SK-N-SH treated with all-trans-retinoic acid at 6 μM for 48 hours (cell line): ENCODE measurements at regions not wholly inside any gene's neighbourhood (a gene's known extent, or its start where the extent isn't known, plus 50 kb on each side); places are given as distances from the start of the nearest gene placed in this dataset.

Experiments used
- ATAC-seq: fragments of 200-7000 bp; cut with Tn5 transposase; 3 replicates; pipeline ENCODE4 v1.9.1; 2020; ENCODE audit warnings: mild to moderate bottlenecking, moderate library complexity
- ARNTL ChIP-seq: fragments of 450-650 bp; formaldehyde crosslinking; IDR thresholded peaks from 2 replicates; pipeline ENCODE4 v1.5.0; 2020; ENCODE audit warnings: low read depth, mild to moderate bottlenecking, moderate library complexity, borderline replicate concordance
- BACH2 ChIP-seq: fragments of 250-450 bp; sonication (Bioruptor Pico); IDR thresholded peaks from 2 replicates; pipeline ENCODE4 v1.9.0; 2021; ENCODE audit warnings: mild to moderate bottlenecking, borderline replicate concordance
- CSDC2 ChIP-seq: fragments of 250-450 bp; sonication (Bioruptor Pico); IDR thresholded peaks from 2 replicates; pipeline ENCODE4 v1.5.0; 2020; ENCODE audit warnings: mild to moderate bottlenecking, moderate library complexity
- ESRRG ChIP-seq: fragments of 250-450 bp; sonication (Bioruptor Pico); IDR thresholded peaks from 2 replicates; pipeline ENCODE4 v1.6.1; 2021; ENCODE audit warnings: mild to moderate bottlenecking
- GLIS3 ChIP-seq: fragments of 250-450 bp; sonication (Bioruptor Pico); IDR thresholded peaks from 2 replicates; pipeline ENCODE4 v1.5.0; 2020; ENCODE audit warnings: mild to moderate bottlenecking, moderate library complexity
- ISL1 ChIP-seq: fragments of 250-450 bp; sonication (Bioruptor Pico); IDR thresholded peaks from 2 replicates; pipeline ENCODE4 v2.1.2; 2022; ENCODE audit warnings: mild to moderate bottlenecking, moderate library complexity
- OSR1 ChIP-seq: fragments of 250-450 bp; sonication (Bioruptor Pico); IDR thresholded peaks from 2 replicates; pipeline ENCODE4 v1.8.0; 2022; ENCODE audit warnings: moderate library complexity, mild to moderate bottlenecking, inconsistent platforms
- PPARA ChIP-seq: fragments of 250-450 bp; sonication (Bioruptor Pico); IDR thresholded peaks from 2 replicates; pipeline ENCODE4 v1.5.0; 2020; ENCODE audit warnings: mild to moderate bottlenecking, borderline replicate concordance
- SNAI2 ChIP-seq: fragments of 250-450 bp; sonication (Bioruptor Pico); IDR thresholded peaks from 2 replicates; pipeline ENCODE4 v1.5.0; 2020; ENCODE audit warnings: mild to moderate bottlenecking, moderate library complexity
- TCF4 ChIP-seq: fragments of 250-450 bp; sonication (Bioruptor Pico); IDR thresholded peaks from 2 replicates; pipeline ENCODE4 v1.8.0; 2021; ENCODE audit warnings: mild to moderate bottlenecking, moderate library complexity, borderline replicate concordance
- TOX ChIP-seq: fragments of 250-450 bp; sonication (Bioruptor Pico); IDR thresholded peaks from 2 replicates; pipeline ENCODE4 v1.8.0; 2021; ENCODE audit warnings: mild to moderate bottlenecking, moderate library complexity, borderline replicate concordance
- ZC3H10 ChIP-seq: fragments of 250-450 bp; sonication (Bioruptor Pico); IDR thresholded peaks from 2 replicates; pipeline ENCODE4 v1.5.1; 2021; ENCODE audit warnings: mild to moderate bottlenecking, moderate library complexity
- ZFP3 ChIP-seq: fragments of 250-450 bp; sonication (Bioruptor Pico); IDR thresholded peaks from 2 replicates; pipeline ENCODE4 v1.5.0; 2020; ENCODE audit warnings: mild to moderate bottlenecking, moderate library complexity
- ZFP30 ChIP-seq: fragments of 450-650 bp; formaldehyde crosslinking; IDR thresholded peaks from 2 replicates; pipeline ENCODE4 v1.5.0; 2022; ENCODE audit warnings: mild to moderate bottlenecking, moderate library complexity
- ZNF565 ChIP-seq: fragments of 450-650 bp; formaldehyde crosslinking; conservative IDR thresholded peaks from 2 replicates; pipeline ENCODE4 v1.5.0; 2020; ENCODE audit warnings: low read depth, mild to moderate bottlenecking, moderate library complexity
- ZNF70 ChIP-seq: fragments of 450-650 bp; formaldehyde crosslinking; IDR thresholded peaks from 2 replicates; pipeline ENCODE4 v1.5.0; 2020; ENCODE audit warnings: mild to moderate bottlenecking, moderate library complexity
- ZNF8 ChIP-seq: fragments of 450-650 bp; formaldehyde crosslinking; IDR thresholded peaks from 2 replicates; pipeline ENCODE4 v1.5.0; 2020; ENCODE audit warnings: mild to moderate bottlenecking, moderate library complexity
- TF ChIP-seq, protein P1 (sequence below): fragments of 250-450 bp; sonication (Bioruptor Pico); IDR thresholded peaks from 2 replicates; pipeline ENCODE4 v1.5.1; 2021; ENCODE audit warnings: mild to moderate bottlenecking, moderate library complexity
- TF ChIP-seq, protein P2 (sequence below): fragments of 250-450 bp; sonication (Bioruptor Pico); IDR thresholded peaks from 2 replicates; pipeline ENCODE4 v1.8.0; 2020; ENCODE audit warnings: mild to moderate bottlenecking, moderate library complexity, borderline replicate concordance
- TF ChIP-seq, protein P3 (sequence below): fragments of 250-450 bp; sonication (Bioruptor Pico); IDR thresholded peaks from 2 replicates; pipeline ENCODE4 v1.8.0; 2021; ENCODE audit warnings: low read depth, mild to moderate bottlenecking, moderate library complexity, borderline replicate concordance
- TF ChIP-seq, protein P4 (sequence below): fragments of 250-450 bp; sonication (Bioruptor Pico); IDR thresholded peaks from 2 replicates; pipeline ENCODE4 v1.5.1; 2020; ENCODE audit warnings: low read depth, mild to moderate bottlenecking, moderate library complexity
- TF ChIP-seq, protein P5 (sequence below): fragments of 250-450 bp; sonication (Bioruptor Pico); IDR thresholded peaks from 2 replicates; pipeline ENCODE4 v1.5.0; 2020; ENCODE audit warnings: mild to moderate bottlenecking, moderate library complexity

DNA sequence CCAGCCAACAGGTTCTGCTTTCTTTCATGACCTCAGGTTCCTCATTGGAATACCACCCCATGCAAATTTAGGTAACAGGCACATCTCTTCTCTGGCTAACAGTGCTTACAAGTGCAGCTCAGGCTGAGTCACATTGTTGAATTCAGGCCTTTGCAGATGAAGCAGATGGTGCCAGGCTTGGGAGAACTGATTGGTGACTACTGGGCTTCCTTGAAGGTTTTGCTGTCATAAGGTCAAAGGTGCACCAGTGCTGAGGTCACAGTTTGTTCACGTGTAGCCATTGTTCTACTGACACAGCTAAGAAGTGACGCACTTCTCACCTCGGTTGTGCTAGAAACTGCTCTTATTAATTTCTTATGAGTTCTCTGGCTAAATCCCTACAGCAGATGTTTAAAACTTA lies 128.6 kb upstream of the BMPER start:
- TF ChIP-seq ZFP30 (CRISPR knock-in tag), result no peak
- TF ChIP-seq SNAI2 (CRISPR knock-in tag), result no peak
- TF ChIP-seq, protein P1, sequence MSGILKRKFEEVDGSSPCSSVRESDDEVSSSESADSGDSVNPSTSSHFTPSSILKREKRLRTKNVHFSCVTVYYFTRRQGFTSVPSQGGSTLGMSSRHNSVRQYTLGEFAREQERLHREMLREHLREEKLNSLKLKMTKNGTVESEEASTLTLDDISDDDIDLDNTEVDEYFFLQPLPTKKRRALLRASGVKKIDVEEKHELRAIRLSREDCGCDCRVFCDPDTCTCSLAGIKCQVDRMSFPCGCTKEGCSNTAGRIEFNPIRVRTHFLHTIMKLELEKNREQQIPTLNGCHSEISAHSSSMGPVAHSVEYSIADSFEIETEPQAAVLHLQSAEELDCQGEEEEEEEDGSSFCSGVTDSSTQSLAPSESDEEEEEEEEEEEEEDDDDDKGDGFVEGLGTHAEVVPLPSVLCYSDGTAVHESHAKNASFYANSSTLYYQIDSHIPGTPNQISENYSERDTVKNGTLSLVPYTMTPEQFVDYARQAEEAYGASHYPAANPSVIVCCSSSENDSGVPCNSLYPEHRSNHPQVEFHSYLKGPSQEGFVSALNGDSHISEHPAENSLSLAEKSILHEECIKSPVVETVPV (CRISPR knock-in tag), result no peak
- TF ChIP-seq TCF4, result no peak
- TF ChIP-seq ZNF565 (CRISPR knock-in tag), result no peak
- no peak for TF ChIP-seq OSR1 (CRISPR knock-in tag)
- TF ChIP-seq, protein P2, sequence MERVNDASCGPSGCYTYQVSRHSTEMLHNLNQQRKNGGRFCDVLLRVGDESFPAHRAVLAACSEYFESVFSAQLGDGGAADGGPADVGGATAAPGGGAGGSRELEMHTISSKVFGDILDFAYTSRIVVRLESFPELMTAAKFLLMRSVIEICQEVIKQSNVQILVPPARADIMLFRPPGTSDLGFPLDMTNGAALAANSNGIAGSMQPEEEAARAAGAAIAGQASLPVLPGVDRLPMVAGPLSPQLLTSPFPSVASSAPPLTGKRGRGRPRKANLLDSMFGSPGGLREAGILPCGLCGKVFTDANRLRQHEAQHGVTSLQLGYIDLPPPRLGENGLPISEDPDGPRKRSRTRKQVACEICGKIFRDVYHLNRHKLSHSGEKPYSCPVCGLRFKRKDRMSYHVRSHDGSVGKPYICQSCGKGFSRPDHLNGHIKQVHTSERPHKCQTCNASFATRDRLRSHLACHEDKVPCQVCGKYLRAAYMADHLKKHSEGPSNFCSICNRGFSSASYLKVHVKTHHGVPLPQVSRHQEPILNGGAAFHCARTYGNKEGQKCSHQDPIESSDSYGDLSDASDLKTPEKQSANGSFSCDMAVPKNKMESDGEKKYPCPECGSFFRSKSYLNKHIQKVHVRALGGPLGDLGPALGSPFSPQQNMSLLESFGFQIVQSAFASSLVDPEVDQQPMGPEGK (CRISPR knock-in tag), result no peak
- TF ChIP-seq CSDC2 (CRISPR knock-in tag), result no peak
- no peak for TF ChIP-seq TOX (CRISPR knock-in tag)
- TF ChIP-seq ARNTL (CRISPR knock-in tag), result no peak
- no peak for TF ChIP-seq ZNF70 (CRISPR knock-in tag)
- no peak for TF ChIP-seq GLIS3 (CRISPR knock-in tag)
- no peak for TF ChIP-seq ZFP3 (CRISPR knock-in tag)
- TF ChIP-seq ISL1 (CRISPR knock-in tag), result no peak
- no peak for TF ChIP-seq ZNF8 (CRISPR knock-in tag)
- TF ChIP-seq ZC3H10 (CRISPR knock-in tag), result no peak
- TF ChIP-seq BACH2 (CRISPR knock-in tag), result no peak
- TF ChIP-seq, protein P3, sequence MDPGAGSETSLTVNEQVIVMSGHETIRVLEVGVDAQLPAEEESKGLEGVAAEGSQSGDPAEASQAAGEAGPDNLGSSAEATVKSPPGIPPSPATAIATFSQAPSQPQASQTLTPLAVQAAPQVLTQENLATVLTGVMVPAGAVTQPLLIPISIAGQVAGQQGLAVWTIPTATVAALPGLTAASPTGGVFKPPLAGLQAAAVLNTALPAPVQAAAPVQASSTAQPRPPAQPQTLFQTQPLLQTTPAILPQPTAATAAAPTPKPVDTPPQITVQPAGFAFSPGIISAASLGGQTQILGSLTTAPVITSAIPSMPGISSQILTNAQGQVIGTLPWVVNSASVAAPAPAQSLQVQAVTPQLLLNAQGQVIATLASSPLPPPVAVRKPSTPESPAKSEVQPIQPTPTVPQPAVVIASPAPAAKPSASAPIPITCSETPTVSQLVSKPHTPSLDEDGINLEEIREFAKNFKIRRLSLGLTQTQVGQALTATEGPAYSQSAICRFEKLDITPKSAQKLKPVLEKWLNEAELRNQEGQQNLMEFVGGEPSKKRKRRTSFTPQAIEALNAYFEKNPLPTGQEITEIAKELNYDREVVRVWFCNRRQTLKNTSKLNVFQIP (CRISPR knock-in tag), result no peak
- TF ChIP-seq, protein P4, sequence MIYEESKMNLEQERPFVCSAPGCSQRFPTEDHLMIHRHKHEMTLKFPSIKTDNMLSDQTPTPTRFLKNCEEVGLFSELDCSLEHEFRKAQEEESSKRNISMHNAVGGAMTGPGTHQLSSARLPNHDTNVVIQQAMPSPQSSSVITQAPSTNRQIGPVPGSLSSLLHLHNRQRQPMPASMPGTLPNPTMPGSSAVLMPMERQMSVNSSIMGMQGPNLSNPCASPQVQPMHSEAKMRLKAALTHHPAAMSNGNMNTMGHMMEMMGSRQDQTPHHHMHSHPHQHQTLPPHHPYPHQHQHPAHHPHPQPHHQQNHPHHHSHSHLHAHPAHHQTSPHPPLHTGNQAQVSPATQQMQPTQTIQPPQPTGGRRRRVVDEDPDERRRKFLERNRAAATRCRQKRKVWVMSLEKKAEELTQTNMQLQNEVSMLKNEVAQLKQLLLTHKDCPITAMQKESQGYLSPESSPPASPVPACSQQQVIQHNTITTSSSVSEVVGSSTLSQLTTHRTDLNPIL (CRISPR knock-in tag), result no peak
- no peak for ATAC-seq

DNA sequence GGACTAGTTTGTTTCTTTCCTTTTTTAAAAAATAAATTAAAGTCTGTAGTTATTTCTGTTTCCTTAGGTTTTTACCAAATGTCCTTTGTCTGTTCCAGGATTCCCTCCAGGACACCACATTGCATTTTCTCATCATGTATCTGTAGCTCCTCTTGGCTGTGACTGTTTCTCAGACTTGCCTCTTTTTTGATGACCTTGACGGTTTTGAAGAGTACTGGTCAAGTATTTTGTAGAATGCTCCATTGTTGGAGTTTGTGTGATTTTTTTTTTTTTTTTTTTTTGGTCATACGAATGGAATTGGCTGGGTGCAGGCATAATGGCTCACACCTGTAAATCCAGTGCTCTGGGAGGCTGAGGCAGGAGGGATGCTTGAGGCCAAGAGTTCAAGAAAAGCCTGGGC lies 127.1 kb upstream of the BMPER start:
- TF ChIP-seq, protein P3 (CRISPR knock-in tag), result no peak
- TF ChIP-seq ZNF565 (CRISPR knock-in tag), result no peak
- no peak for TF ChIP-seq TCF4
- no peak for TF ChIP-seq ISL1 (CRISPR knock-in tag)
- TF ChIP-seq ESRRG (CRISPR knock-in tag), result no peak
- TF ChIP-seq SNAI2 (CRISPR knock-in tag), result no peak
- no peak for TF ChIP-seq ZNF70 (CRISPR knock-in tag)
- TF ChIP-seq, all 23 proteins: peak for 0
- no peak for ATAC-seq

DNA sequence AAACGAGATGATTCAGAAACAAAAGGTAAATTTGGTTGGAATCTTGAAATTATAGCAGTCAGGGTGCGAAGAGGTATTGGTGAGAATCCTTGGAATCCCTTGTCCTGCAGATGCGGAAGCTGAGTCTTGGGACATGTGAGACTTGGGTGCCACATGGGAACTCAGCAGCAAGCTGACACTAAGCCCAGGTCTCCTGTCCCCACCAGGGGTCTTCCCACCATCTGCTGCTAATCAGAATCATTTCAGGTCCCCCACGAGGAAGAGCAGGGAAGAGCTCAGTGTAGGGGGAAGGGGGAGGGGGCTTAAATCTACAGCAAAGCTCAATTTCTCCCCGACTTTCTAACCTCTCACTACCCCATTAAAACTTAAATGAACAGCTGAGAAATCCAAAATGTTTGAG lies 126.1 kb upstream of the BMPER start:
- no peak for TF ChIP-seq TCF4
- TF ChIP-seq ZFP3 (CRISPR knock-in tag), result no peak
- no peak for TF ChIP-seq BACH2 (CRISPR knock-in tag)
- TF ChIP-seq CSDC2 (CRISPR knock-in tag), result no peak
- TF ChIP-seq ZC3H10 (CRISPR knock-in tag), result no peak
- TF ChIP-seq, protein P5, sequence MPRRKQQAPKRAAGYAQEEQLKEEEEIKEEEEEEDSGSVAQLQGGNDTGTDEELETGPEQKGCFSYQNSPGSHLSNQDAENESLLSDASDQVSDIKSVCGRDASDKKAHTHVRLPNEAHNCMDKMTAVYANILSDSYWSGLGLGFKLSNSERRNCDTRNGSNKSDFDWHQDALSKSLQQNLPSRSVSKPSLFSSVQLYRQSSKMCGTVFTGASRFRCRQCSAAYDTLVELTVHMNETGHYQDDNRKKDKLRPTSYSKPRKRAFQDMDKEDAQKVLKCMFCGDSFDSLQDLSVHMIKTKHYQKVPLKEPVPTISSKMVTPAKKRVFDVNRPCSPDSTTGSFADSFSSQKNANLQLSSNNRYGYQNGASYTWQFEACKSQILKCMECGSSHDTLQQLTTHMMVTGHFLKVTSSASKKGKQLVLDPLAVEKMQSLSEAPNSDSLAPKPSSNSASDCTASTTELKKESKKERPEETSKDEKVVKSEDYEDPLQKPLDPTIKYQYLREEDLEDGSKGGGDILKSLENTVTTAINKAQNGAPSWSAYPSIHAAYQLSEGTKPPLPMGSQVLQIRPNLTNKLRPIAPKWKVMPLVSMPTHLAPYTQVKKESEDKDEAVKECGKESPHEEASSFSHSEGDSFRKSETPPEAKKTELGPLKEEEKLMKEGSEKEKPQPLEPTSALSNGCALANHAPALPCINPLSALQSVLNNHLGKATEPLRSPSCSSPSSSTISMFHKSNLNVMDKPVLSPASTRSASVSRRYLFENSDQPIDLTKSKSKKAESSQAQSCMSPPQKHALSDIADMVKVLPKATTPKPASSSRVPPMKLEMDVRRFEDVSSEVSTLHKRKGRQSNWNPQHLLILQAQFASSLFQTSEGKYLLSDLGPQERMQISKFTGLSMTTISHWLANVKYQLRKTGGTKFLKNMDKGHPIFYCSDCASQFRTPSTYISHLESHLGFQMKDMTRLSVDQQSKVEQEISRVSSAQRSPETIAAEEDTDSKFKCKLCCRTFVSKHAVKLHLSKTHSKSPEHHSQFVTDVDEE (CRISPR knock-in tag), result no peak
- TF ChIP-seq ARNTL (CRISPR knock-in tag), result no peak
- TF ChIP-seq ESRRG (CRISPR knock-in tag), result no peak
- TF ChIP-seq ZNF70 (CRISPR knock-in tag), result no peak
- TF ChIP-seq, protein P2 (CRISPR knock-in tag), result no peak
- TF ChIP-seq GLIS3 (CRISPR knock-in tag), result no peak
- TF ChIP-seq, protein P1 (CRISPR knock-in tag), result no peak
- no peak for TF ChIP-seq SNAI2 (CRISPR knock-in tag)
- no peak for TF ChIP-seq PPARA (CRISPR knock-in tag)
- ATAC-seq, result no peak
